HG02642 (cell line): ENCODE measurements at regions not wholly inside any gene's neighbourhood (a gene's known extent, or its start where the extent isn't known, plus 50 kb on each side); places are given as distances from the start of the nearest gene placed in this dataset.
A peak's percentile ranks its signal among the peaks of the same experiment; 100 is the strongest.
"Not testable (repeated sequence)": the region's sequence is repeated elsewhere in the genome, so short reads cannot be mapped to it uniquely, and the experiment has no call there.

Experiments used
- ATAC-seq: cut with Tn5 transposase; IDR thresholded peaks from one replicate; pipeline ENCODE4 v1.9.1; 2021; ENCODE audit warnings: mild to moderate bottlenecking; ENCODE audit not compliant: unreplicated experiment, poor library complexity

DNA sequence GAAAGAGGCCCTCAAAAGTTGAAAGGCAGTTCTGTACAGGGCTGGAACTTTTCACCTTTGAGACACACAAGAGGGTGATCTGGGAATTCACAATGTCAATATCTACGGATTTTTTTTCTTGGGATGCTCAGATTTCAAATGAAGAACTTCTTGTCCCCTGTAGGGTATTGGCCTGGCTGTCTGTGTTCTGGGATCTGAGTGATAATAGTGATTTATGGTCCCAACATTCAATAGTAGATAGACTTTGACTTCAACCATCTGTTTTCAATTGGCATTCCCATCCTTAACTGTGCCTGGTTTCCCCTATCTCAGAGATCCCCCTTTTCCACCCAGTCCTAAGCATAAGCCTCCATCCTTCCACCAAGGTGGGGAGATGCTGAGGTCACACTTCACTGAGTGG is 274.1 kb downstream of the COG6 start:
- no peak for ATAC-seq

DNA sequence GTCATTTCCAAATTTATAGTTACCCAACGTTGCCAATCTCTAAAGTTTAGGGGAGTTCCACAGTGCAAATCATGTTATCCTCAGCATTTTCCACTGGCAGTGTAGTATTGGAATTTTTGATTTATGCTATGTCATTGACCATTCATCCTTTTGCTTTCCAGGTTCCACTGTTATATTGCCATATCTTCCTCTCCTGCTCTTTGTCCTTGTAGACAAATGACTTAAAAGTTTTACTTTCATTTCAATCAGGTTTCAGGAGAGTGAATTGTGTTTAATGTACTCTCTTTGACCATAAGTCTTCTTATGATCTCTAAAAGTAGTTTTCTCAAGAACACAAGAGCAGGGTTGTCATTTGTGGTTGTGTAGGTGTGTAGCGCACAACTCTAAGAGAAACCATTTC is 274.6 kb downstream of the COG6 start:
- ATAC-seq = no peak

DNA sequence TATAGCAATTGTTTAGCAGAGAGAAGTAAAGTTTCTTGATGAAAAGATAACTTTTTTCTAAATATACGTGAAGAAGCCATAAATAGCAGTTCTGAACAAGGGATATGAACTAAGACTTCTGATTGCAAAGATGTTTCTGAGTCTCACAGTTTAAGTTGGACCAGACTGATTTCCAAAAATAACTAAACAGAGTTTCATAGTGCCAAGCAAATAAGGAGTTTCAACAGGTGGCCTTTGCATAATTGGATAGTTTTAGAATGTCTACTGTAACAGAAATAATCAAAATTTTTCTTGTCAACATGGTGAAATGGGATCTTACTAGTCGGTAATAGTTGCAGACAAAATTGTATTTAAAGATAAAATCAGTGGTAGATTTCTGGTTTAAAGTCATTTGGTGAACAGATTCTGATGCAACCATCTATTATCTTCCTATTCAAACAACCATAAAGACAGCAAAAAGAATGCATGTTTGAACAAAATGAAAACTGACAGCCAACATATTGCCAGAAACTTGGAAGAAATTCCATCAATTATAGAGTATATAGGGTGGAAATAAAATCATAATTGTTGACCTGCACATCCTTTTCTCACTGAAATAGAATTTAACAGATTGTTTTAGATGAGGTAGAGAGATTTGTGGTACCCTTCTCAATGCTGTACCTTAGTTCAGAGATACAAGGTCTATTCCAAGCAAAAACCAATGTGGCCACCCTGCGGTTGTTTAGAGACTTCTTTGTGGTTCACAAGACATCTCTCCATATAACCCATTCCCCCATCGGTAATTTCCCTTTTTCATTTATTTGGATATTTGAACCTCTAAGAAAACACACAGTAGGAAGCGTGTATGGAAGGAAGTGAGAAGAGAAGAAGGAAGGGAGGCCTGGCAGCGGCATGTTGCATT is 275.3 kb downstream of the COG6 start:
- no peak for ATAC-seq

DNA sequence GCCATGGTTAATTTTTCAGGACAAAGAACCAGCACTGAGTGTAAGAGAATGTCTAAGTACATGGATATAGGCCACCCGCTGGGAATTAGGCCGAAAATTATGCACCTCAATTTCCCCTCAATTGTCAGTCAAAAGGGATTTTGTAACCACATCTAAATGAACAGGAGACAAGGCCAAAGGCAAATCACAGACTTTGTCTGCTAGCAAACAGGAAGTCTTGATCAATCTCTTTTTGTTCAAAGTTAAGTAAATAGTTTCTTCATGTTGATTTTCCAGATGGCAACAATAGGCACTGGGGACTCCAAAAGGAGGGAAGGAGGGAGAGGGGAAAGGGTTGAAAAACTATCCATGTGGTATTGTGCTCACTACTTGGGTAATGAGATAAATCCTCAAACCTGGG is 276.0 kb downstream of the COG6 start:
- no peak for ATAC-seq

DNA sequence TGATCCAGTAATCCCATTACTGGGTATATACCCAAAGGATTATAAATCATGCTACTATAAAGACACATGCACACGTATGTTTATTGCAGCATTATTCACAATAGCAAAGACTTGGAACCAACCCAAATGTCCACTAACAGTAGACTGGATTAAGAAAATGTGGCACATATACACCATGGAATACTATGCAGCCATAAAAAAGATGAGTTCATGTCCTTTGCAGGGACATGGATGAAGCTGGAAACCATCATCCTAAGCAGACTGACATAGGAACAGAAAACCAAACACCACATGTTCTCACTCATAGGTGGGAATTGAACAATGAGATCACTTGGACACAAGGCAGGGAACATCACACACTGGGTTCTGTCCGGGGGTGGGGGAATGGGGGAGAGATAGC is 277.1 kb downstream of the COG6 start:
- not testable (repeated sequence) for ATAC-seq

DNA sequence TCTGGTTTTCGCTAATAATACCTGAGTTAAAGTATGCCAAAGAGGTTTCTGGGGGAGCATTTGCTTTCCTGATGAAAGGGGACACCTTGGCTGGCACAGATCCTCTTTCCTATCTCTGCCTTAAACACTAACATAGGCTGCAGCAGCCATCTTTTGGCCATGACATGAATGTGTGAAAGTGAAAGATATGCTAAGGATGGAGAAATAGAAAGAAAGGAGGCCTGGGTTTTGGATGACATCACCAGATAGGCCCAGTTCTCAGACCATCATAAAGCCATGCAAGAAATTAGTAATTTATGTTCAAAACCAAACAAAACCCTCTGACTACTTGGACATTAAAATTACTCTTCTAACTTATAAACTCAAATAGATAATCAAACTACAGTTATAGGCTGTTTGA is 279.7 kb downstream of the COG6 start:
- no peak for ATAC-seq

DNA sequence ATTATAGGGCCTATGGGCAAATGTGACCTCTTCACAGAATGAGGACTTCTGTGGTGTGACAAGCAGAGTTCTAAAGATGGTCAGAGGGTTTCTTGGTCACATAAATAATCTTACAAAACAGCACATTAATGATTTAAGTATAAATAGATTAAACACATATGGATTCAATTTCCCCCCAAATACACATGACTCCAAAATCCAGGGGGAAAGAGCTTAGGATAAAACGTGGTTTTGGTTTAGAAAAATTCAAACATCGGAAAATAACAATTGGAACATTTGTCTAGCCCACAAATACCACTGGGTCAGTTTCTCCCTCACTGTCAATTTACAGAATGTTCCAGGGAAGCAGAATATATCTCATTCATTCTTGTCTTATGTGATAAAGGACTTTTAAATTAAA is 283.1 kb downstream of the COG6 start:
- no peak for ATAC-seq

DNA sequence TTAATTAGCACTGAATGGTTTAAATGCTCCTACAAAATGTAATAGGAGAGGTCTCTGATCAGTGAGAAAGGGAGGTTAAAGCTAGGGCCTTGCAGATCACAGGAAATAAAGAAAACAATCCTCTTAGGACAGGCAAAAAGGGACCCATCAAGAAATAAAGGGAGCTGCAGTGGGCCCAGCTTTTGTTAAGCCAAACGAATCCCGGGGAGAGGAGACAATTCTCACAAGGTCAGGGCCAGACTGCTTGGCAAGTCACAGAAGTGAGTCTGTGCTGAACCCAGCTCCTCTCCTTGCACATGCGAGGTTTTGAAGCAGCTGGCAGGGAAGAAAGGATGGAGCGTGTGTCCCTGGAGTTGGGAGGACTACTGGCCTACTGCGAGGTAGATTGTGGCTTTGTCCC is 285.8 kb downstream of the COG6 start:
- no peak for ATAC-seq

DNA sequence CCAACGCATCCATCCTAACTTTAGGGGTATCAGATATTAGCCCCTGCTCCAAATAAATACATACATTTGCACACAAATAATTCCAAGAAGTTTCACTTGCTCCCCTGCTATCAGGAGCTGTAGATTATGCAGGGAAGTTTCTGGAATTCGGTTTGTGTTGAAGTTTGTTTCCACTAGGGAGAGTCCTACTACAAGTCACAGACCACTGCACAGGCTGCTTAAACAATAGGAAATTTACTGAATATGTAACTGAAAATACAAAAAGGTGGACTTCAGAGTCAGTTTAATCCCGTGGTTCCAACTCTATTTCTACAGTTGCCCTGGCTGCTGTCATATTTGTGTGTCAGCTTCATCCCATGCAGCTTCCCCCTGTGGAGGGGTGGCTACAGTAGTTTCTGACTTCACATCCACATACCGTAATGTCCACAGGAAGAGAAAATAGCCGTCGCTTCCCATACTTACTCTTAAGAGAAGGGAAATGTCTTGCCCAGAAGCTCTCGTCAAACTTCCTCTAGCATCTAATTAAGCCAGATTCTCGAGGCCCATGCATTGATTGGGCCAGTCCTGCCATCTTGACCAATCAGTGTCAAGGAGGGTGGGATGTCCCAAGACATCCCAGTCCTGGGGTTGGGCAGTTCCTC is 286.6 kb downstream of the COG6 start:
- peak; percentile 28 for ATAC-seq

DNA sequence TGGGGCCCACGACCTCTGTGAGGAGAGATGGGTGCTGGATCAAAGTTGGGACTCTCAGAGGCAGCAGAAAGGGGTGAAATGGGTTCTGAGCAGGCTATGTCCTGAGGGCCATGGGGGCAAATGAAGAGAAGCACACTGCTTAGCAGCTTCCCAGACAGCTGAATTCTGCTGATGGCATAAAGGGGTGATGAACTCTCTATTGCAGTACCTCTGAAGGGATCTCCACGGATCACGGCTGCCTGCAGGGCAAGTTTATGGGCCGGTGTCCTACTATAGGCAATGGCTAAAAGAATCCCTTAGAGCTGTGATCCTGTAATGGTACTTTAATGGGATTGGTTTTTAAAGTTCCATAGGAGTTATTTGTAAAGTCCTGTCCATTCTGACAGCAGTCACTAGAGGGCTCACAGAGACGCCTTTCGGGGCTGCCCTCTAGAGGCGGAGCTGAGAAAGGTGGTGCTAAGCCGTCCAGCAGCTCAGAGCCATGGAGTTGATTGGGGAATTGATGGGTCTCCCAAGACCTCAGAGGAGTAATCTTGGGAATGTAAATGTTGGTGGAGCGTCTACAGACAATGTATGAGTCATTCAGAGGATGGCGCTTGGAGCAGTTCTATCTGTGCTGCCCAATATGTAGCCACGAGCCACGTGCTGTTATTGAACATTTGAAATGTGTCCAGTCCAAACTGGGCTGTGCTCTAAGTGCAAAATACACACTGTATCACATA is 287.3 kb downstream of the COG6 start:
- peak; percentile 98 for ATAC-seq

DNA sequence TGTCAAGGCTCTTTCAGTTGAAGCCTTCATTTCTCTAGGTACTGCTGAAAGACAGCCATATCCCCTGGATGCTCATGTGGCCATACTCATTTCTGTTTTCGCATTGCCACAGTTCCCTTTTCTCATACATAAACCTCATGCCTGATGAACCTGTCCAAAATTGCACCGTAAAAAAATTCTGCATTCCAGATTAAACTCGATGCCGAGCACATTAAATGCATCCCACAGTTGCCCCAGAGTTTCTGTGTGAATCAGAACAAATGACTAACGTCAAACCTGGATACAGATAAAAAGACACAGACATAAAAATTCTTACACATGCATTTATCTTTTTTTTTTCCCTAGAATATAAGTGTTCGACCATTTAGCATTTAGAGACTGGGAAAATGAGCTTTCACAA is 288.2 kb downstream of the COG6 start:
- ATAC-seq = no peak

DNA sequence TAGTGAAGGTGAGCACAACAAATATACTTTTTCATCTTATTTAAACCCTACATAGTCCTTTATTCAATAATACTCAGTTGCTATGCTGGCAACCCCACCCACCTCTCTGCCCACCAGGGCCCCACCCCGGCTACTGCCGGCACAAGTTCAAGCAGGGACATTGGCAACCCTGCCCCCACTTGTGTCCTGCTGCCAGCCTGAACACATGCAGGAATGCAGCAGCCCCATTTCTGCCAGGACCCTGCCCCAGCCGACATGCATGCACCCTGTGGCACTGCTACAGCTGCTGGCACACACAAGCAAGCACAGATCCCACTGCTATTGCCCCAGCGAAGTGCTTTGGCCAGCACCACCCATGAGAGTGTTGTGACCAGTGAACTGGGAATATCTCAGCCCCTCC is 289.8 kb downstream of the COG6 start:
- no peak for ATAC-seq

DNA sequence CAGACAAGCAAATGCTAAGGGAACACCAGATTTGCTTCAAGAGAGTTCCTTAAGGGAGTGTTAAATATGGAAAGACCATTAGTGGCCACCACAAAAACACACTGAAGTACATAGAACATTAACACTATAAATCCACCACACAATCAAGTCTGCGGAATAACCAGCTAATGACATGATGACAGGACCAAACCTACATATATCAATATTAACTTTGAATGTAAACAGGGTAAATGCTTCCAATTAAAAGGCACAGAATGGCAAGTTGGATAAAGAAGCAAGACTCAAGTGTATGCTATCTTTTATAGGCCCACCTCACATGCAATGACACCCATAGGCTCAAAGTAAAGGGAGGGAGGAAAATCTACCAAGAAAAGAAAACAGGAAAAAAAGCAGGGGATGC is 291.3 kb downstream of the COG6 start:
- ATAC-seq = no peak

DNA sequence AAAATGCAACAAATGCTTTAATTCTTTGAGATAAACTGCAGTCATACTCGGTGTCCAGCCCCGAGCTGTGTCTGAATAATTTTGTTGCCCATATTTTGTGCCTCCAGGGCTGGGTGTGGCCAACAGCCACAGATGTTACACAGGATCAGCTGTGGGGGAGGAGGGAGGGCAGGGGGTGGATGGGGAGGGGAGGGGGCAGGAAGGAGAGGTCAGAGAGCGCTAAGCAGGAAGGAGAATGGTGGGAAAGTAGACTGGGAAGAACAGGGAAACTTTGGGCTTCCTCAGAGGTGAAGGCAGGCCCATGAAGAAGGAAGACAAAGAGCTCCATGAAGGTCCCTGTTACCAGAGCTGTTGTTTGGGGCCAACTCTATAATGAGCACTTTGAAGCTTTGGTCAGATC is 295.8 kb downstream of the COG6 start:
- ATAC-seq = no peak

DNA sequence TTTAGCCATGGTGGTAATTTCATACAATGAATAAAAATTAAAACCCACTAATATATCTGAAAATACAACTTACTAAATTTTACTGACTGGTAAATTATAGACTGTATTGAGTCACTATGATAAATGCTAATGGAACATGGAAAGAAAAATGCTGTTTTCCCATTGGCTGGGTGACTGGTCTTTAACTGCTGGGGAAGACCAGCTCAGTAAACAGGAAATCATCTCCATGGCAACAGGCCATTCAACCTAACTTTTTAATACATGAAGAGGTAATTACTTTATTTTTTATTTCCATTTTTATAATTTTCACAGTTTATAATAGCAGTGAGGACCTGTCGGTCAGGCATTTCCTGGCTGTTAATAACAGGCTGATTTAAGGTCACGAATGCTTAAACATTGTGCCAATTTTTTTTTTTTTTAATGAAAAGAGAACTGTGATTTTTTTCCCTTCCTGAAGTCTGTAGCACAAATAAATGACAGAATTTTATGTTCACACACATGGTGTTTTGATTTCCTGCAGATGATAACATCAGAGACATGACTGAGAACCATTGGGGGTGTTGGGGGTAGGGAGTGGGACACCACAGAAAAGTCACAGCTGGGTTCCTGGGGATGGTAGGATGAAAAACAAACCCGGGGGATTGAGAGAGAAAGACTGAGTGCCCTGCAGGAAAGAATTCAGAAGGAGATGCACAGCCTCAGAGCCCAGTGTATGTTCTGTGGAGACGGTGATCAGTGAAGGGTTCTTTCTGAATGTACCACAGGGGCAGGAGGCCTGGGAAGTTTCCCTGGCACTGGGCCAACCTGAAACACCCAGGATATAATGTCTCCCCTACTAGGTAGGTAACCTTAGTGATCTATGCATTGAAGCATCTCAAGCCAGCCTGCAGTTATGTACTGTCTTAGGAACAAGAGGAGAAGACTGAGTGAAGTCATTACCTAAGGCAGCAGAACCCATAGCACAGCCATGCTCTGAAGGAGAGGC is 297.1 kb downstream of the COG6 start:
- ATAC-seq = no peak

DNA sequence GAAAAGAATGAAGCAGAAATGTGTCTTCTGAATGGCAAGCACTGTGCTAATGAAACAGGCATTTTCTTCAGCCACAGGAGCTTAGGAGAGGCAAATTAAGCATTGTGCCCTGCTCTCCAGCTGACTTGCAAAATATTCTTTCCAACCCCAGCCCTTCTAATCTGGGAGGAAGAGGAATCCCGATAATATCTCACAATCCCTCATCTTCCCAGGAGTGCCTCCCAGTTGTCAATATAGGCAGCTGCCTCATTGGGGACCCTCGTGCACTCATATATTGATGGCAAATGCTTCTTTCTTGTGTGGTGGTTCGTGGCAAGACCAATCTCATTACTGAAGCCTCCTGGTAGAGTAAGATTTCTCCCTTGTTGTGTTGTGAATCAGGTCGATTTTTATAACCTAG is 299.0 kb downstream of the COG6 start:
- no peak for ATAC-seq

DNA sequence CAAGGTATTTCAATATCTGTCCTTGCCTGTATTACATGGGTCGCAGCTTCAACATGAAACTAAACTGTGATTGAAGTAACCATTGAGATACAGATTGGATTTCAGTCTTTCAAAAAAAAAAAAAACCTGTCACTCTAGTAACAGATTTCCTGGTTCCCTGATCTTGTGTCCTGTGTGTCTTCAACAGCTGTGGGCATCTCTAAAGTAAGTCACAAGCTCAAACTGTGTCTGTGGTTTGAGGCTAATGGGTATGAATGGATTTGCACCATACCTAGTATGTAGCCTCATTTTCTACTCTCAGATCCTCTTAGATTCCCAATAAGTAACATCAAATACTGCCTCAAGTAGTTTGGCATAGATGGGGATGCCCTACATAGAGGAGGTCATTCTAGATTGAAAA is 300.1 kb downstream of the COG6 start:
- peak; percentile 26 for ATAC-seq

DNA sequence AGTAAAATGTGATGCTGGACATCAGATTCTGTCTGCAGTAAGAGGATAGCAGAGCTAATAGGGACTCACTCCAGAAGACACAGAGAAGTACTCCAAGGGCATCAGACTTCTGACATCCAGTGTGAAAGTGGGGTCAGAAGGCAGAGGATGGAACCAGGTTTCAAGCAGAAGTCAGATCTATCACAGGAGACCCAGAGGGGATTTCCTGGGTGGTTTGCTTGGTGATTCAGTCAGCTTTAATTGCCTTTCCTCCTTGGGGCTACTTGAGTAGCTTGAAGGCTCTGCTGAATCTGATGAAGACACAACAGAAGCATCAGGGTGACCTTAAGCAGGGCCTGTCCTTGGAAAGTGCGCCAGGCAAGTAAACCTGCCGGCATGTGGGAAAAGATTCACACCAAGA is 300.6 kb downstream of the COG6 start:
- peak; percentile 73 for ATAC-seq

DNA sequence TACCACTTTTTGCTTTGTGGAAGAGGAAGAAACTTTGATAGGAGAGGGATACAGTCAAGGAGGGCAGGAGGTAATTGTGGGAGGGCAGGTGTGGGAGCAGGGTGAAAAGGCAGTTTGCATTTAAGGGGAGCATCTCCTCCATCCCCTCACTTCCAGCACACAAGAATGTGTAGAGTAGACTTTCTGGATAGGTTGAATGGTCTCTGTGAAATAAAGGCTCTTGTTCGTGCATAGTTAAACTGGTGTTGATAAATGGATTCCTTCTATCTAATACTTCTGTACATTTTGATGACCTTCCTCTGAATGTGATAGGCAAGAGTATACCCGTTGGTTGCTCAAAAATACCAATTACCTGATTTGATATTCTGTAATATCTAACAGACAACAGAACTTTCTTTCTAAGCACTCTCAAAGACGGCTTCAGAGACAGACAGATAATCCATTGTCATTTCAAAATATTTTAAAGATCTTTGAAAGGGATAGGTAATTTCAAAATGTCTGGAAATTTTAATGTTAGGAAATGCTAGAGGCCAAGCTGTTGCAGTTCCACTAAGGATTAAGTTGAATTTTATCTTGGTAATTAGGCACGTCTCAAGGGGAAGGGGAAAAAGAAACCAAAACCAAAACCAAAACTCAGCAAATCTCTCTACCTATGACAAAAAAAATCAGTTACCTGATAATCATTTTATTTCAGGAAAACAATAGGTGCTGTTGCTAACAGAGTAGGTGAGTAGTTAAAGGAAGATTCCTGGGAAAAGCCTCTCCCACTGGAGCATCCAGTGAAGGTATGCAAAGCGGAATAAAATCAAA is 302.6 kb downstream of the COG6 start:
- no peak for ATAC-seq
